Spinal cord (tissue), 9 donors: ENCODE measurements at regions not wholly inside any gene's neighbourhood (a gene's known extent, or its start where the extent isn't known, plus 50 kb on each side); places are given as distances from the start of the nearest gene placed in this dataset.

Source experiments
- DNase-seq, 6 donors: peaks; one replicate each; pipeline versions ENCODE4 v3.0.0 to v3.0.0-alpha.2; 2013 to 2015; ENCODE audit warnings: low spot score in 6 of 6, low read depth in 4 of 6
- H3K27ac ChIP-seq: one replicate; pipeline ENCODE4 v1.5.1; 2013; ENCODE audit warnings: low read depth, low read length, control low read depth
- H3K27me3 ChIP-seq: one replicate; pipeline ENCODE4 v1.6.1; 2013; ENCODE audit warnings: low read length; ENCODE audit not compliant: control insufficient read depth, insufficient read depth
- H3K36me3 ChIP-seq: one replicate; pipeline ENCODE4 v1.6.1; 2013; ENCODE audit warnings: low read length; ENCODE audit not compliant: control insufficient read depth, insufficient read depth
- H3K4me1 ChIP-seq: one replicate; pipeline ENCODE4 v1.6.1; 2013; ENCODE audit warnings: low read length; ENCODE audit not compliant: control insufficient read depth, insufficient read depth
- H3K4me3 ChIP-seq: one replicate; pipeline ENCODE4 v1.5.1; 2013; ENCODE audit warnings: low read depth, low read length, control low read depth
- H3K9me3 ChIP-seq: one replicate; pipeline ENCODE4 v1.6.1; 2013; ENCODE audit warnings: low read length; ENCODE audit not compliant: control insufficient read depth, insufficient read depth
- WGBS: methylation state at CpG from one replicate; pipeline ENCODE4 v1.1.5; 2013; ENCODE audit warnings: missing lambda C conversion rate; ENCODE audit not compliant: insufficient coverage; 5-methylcytosine and 5-hydroxymethylcytosine counted together
- donor health status: healthy.

- H3K9me3 ChIP-seq: no peaks in the 10 kb centered on the region
- no peaks in the 10 kb centered on the region for H3K4me1 ChIP-seq
- 93% methylated on average over 6 of the region's 8 CpGs for WGBS
- no peaks in the 10 kb centered on the region for H3K27me3 ChIP-seq
- DNase-seq: no peak
- no peak overlapping the region for H3K27ac ChIP-seq
- no peak overlapping the region for H3K4me3 ChIP-seq
- no peaks in the 10 kb centered on the region for H3K36me3 ChIP-seq
These were observed 79.5 kb upstream of the CHMP2B start for GRCh38 chr3:87147562-87147961.

- no peaks in the 10 kb centered on the region for H3K27me3 ChIP-seq
- no peaks in the 10 kb centered on the region for H3K36me3 ChIP-seq
- no peaks in the 10 kb centered on the region for H3K4me1 ChIP-seq
- no peak for DNase-seq
- H3K4me3 ChIP-seq: no peak overlapping the region
- 78% methylated on average over 2 of the region's 6 CpGs for WGBS
- peaks cover 7% of the 10 kb centered on the region for H3K9me3 ChIP-seq
- H3K27ac ChIP-seq: no peak overlapping the region
These were observed 81.6 kb upstream of the CHMP2B start for GRCh38 chr3:87145553-87145952.

- no peaks in the 10 kb centered on the region for H3K27me3 ChIP-seq
- WGBS: no CpG with 5 or more reads among the region's 2 CpGs
- DNase-seq: no peak
- no peak overlapping the region for H3K27ac ChIP-seq
- H3K4me3 ChIP-seq: no peak overlapping the region
- no peaks in the 10 kb centered on the region for H3K4me1 ChIP-seq
- H3K36me3 ChIP-seq: no peaks in the 10 kb centered on the region
- H3K9me3 ChIP-seq: peaks cover 2% of the 10 kb centered on the region
These were observed 91.0 kb upstream of the CHMP2B start for GRCh38 chr3:87136066-87136596.

DNA sequence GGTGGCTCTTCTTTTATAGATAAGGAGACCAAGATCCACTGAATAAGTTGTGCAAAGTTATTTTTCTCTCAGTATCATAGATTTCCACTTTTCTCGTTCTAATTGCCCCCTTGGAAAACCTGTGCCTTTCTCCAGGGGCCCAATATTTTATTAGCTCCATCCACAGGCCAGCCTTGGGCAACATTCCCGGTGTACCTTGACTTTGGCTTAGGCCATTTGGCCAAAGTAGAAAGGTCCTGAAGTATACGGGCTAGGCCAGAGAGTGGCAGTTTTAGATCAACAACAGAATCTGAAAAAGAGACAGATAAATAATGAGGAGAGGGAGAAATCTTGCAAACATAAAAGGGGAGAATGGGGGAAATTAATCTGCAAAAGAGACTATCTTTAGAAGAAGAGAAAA lies 91.7 kb upstream of the CHMP2B start:
- Histone ChIP-seq H3K36me3 (no peaks in the 10 kb centered on the region), H3K27me3 (no peaks in the 10 kb centered on the region), H3K27ac (no peak overlapping the region), H3K9me3 (no peaks in the 10 kb centered on the region), H3K4me3 (no peak overlapping the region), H3K4me1 (no peaks in the 10 kb centered on the region)
- DNase-seq: no peak
- 89% methylated on average over 2 of the region's 3 CpGs for WGBS

DNA sequence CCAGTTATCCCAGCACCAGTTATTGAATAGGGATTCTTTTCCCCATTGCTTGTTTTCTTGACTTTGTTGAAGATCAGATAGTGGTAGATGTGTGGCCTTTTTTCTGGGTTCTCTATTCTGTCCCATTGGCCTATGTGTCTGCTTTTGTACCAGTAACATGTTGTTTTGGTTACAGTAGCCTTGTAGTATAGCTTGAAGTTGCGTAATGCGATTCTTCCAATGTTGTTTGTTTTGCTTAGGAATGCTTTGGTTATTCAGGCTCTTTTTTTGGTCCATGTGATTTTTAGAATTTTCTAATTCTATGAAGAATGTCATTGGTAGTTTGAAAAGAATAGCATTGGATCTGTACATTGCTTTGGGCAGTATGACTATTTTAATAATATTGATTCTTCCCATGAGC lies 94.3 kb upstream of the CHMP2B start:
- Histone ChIP-seq H3K36me3 (no peaks in the 10 kb centered on the region), H3K4me3 (no peak overlapping the region), H3K27ac (no peak overlapping the region), H3K9me3 (no peaks in the 10 kb centered on the region), H3K27me3 (no peaks in the 10 kb centered on the region), H3K4me1 (no peaks in the 10 kb centered on the region)
- WGBS: 95% methylated on average over 2 of the region's 2 CpGs
- no peak for DNase-seq

GRCh38 chr3:87128006-87128405 lies 99.1 kb upstream of the CHMP2B start:
- H3K27ac ChIP-seq: no peak overlapping the region
- H3K27me3 ChIP-seq: no peaks in the 10 kb centered on the region
- no peaks in the 10 kb centered on the region for H3K9me3 ChIP-seq
- no peaks in the 10 kb centered on the region for H3K36me3 ChIP-seq
- DNase-seq: no peak
- H3K4me1 ChIP-seq: no peaks in the 10 kb centered on the region
- no CpG with 5 or more reads among the region's 2 CpGs for WGBS
- H3K4me3 ChIP-seq: no peak overlapping the region

- Histone ChIP-seq H3K4me1 (no peaks in the 10 kb centered on the region), H3K9me3 (no peaks in the 10 kb centered on the region), H3K36me3 (no peaks in the 10 kb centered on the region), H3K27ac (no peak overlapping the region), H3K27me3 (no peaks in the 10 kb centered on the region), H3K4me3 (no peak overlapping the region)
- WGBS: no CpG with 5 or more reads among the region's 6 CpGs
- DNase-seq: no peak
These were observed 99.8 kb upstream of the CHMP2B start for GRCh38 chr3:87127281-87127680.

DNA sequence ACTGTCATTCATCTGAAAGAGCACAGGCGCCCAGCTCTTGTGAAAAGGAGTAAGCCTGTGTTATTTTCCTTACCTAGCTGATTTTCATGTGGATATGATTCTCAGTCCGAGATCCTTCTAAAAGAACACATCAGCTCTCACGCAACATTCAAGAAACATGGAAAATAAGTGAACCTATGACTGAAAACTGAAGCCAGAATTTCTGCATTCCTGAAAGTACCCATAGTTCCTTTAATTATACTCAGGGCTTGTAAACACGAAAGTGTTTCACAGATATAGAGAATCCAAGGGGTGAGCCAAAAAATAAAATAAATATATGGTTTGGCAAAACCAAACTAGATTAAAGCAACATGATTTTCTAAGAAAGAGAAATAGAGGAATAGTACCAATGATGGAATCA lies 100.8 kb upstream of the CHMP2B start:
- no CpG with 5 or more reads among the region's 4 CpGs for WGBS
- no peak for DNase-seq
- no peaks in the 10 kb centered on the region for H3K36me3 ChIP-seq
- no peak overlapping the region for H3K4me3 ChIP-seq
- no peaks in the 10 kb centered on the region for H3K4me1 ChIP-seq
- H3K27me3 ChIP-seq: no peaks in the 10 kb centered on the region
- no peak overlapping the region for H3K27ac ChIP-seq
- H3K9me3 ChIP-seq: no peaks in the 10 kb centered on the region

DNA sequence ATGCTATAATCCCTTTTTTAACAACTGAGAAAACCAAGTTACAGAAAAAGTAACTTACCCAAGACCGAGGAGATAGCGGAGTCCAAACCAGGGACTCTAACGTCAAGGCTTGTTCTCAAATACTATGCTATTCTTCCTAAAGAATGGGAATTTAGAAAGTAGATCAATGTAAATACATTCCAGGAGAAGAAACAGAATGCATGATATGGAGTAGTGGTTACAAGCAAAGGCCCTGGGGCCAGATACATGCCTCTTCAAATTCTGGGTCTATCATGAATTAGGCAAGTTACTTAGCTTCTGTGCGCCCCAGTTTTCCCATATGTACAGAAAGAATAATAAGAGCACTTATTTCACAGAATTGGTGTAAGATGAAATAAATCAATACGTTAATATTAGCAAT lies 102.0 kb upstream of the CHMP2B start:
- Histone ChIP-seq H3K4me3 (no peak overlapping the region), H3K9me3 (no peaks in the 10 kb centered on the region), H3K27me3 (no peaks in the 10 kb centered on the region), H3K36me3 (no peaks in the 10 kb centered on the region), H3K27ac (no peak overlapping the region), H3K4me1 (no peaks in the 10 kb centered on the region)
- DNase-seq: no peak
- WGBS: no CpG with 5 or more reads among the region's 5 CpGs

- Histone ChIP-seq H3K36me3 (no peaks in the 10 kb centered on the region), H3K9me3 (no peaks in the 10 kb centered on the region), H3K27ac (no peak overlapping the region), H3K27me3 (no peaks in the 10 kb centered on the region), H3K4me3 (no peak overlapping the region), H3K4me1 (no peaks in the 10 kb centered on the region)
- no peak for DNase-seq
These were observed 104.3 kb upstream of the CHMP2B start for GRCh38 chr3:87122766-87123165.
